Motor neuron (in vitro differentiated cells): ENCODE measurements at regions not wholly inside any gene's neighbourhood (a gene's known extent, or its start where the extent isn't known, plus 50 kb on each side); places are given as distances from the start of the nearest gene placed in this dataset.
"Not testable (repeated sequence)": the region's sequence is repeated elsewhere in the genome, so short reads cannot be mapped to it uniquely, and the experiment has no call there.

ENCODE experiments used
- ATAC-seq, 8 experiments: fragments of 200-7000 bp; cut with Tn5 transposase; replicated peaks in 6 of 8; 2 replicates each; pipeline ENCODE4 v1.8.0; 2021; ENCODE audit warnings: mild to moderate bottlenecking in 8 of 8, moderate library complexity in 8 of 8
- H3K27ac ChIP-seq, 2 donors: fragments of 250-450 bp; sonication (Bioruptor Pico); 2 replicates each; pipeline ENCODE4 v1.9.0; 2021; ENCODE audit warnings: antibody characterized with exemption in 2 of 2, mild to moderate bottlenecking in 2 of 2, moderate library complexity in 1 of 2
- H3K4me1 ChIP-seq, 2 donors: fragments of 250-450 bp; sonication (Bioruptor Pico); replicated peaks in 1 of 2; 2 replicates each; pipeline ENCODE4 v1.6.1; 2021; ENCODE audit warnings: antibody characterized with exemption in 2 of 2, mild to moderate bottlenecking in 2 of 2, moderate library complexity in 1 of 2
- H3K4me3 ChIP-seq, 5 donors: fragments of 250-450 bp; sonication (Bioruptor Pico); 2 replicates each; pipeline ENCODE4 v1.9.0; 2021; ENCODE audit warnings: antibody characterized with exemption in 5 of 5, mild to moderate bottlenecking in 5 of 5, moderate library complexity in 4 of 5
- WGBS, 10 experiments: fragments of 450-650 bp; shearing (Covaris generic); methylation state at CpG; one replicate each; pipeline ENCODE4 v1.0.0; 2022; 5-methylcytosine and 5-hydroxymethylcytosine counted together
- in situ Hi-C, 9 experiments: fragments of 400-800 bp; cut with MboI; loops; one replicate each; pipeline ENCODE4 v1.15.0; 2021; ENCODE audit warnings: low sequenced_read_pairs in 9 of 9, low pct_unique_long_range_greater_than_20kb in 2 of 9; ENCODE audit not compliant: unreplicated experiment in 9 of 9

DNA sequence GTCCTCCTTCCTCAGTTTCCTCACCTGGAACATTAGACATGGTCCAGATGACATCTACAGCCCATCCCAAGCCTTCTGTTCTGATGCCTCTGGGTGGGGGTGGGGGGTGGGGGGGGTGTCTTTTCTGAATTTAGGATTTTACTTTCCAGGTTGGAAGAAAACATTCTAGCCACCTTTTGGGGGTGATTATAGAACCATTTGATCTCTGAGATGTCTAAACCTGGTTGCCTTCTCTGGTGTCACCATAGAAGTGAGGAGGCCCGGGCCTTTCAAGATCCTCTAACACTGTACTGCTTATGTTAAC, 411.0 kb upstream of the ZMIZ1 start:
- 80 to 100% methylated on average over 1 of the region's 1 CpG; no CpG with 5 or more reads in 8 of the 10 experiments for WGBS, 10 experiments
- H3K4me3 ChIP-seq = no peak overlapping the region
- in situ Hi-C loops = no loop called here
- peaks cover 24 to 40% of the 10 kb centered on the region in 2 donors for H3K4me1 ChIP-seq
- no peak for ATAC-seq
- peak overlapping the region in 1 of 2 donors; percentile 7 for H3K27ac ChIP-seq

DNA sequence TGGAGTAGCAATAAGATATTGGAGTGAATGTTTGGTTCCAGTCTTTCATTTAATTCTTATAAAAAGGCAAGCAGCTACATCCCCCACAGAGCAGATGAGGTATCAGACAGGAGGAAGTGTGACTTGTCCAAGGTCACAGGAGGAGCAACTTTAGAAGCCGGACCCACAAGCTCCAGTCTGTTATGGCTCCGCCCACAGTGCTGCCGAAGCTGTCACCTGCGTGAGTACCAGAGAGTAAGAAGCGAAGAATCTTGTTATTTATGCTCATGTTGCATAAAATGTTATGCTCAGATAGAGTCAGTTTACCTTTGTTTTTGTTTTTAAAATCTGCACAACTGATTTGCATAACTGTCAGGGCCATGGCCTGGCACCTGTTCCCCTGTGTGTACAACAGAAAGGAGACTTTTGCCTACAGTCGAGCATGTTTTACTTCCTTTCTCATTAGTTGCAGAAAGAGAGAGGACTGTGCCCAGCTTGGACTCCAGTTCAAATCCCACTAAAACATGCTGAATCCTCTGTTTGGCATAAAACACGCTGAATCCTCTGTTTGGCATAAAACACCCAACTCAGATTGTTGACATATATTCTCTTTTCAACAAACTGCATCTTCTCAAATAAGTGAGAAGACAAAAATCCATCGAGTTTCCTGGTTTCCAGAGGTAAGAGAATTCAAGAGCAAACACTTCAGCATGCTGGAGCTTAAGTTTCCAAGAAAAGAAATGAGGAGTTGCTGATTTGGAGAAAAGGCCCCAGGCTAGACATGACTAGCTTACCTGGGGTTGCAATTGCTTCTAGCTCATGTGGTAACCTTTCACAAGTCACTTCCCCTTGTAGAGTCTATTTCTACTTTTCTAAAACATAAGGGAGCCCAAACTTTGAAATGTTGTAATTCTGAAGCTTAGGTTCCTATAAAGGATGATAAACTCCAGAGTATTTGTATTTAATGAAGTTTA, 409.8 kb upstream of the ZMIZ1 start:
- in situ Hi-C loops = no loop called here

DNA sequence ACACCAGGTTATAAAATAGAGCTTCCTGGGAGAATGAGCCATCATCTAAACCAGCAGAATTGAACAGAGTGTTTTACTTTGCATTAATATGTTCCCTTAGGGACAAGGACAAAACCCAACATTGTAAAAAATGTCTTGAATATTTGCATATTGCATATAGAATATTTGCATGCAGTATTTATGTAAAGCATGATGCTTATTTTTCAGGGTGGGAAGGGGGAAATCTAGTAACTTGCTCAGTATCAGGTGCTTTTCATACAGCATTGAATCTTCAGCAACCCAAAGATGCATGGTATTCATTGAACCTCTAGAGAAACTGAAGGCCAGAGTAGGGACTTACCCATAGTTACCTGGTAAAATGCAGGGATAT, 409.2 kb upstream of the ZMIZ1 start:
- Histone ChIP-seq H3K4me3 (no peak overlapping the region), H3K4me1 (peaks cover 24 to 38% of the 10 kb centered on the region in 2 donors), H3K27ac (no peak overlapping the region)
- peak in 3 of 8 experiments; percentile 53 to 86 (median 68) for ATAC-seq
- in situ Hi-C loops = no loop called here

More for the DNA sequence above, 409.8 kb upstream of the ZMIZ1 start:
- WGBS, 10 experiments = 36 to 93% (median 82%) methylated on average over 2 to 7 of the region's 8 CpGs
- peak in 1 of 8 experiments; percentile 52 for ATAC-seq
- H3K4me1 ChIP-seq = peaks cover 24 to 40% of the 10 kb centered on the region in 2 donors
- H3K4me3 ChIP-seq = no peak overlapping the region
- no peak overlapping the region for H3K27ac ChIP-seq

DNA sequence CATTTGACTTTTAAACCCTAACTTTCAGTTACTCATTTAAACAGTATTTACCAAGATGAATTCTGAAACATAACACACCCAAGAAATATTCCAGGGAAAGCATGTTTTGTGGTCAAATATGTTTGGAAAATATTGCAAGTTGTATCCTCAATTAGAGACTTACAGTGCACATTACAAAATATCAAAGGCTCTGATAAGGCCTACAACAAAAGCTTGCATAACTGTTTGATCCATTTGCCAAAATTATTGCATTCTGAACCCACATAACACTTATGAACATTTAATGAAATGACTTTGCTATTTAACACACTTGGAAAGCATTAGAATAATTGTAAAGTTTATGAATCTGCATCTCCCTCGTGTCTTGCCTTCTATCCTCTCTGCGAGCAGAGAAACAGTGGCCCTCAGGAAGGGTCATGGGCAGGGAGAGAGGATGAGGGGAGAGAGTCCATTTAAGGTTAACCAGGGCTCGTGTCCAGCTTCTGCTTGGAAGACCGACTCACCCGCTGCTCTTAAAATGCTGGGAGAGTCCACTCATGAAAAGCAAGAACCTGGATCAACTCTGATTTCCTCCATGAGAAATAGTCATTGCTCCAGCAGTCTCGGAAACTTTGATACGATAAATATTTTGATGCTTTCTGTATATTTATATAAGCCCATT, 408.2 kb upstream of the ZMIZ1 start:
- in situ Hi-C loops = no loop called here
- no peak overlapping the region for H3K27ac ChIP-seq
- 78 to 100% (median 85%) methylated on average over 2 to 6 of the region's 7 CpGs; no CpG with 5 or more reads in 1 of the 10 experiments for WGBS, 10 experiments
- H3K4me1 ChIP-seq = peaks cover 19 to 31% of the 10 kb centered on the region in 2 donors
- no peak overlapping the region for H3K4me3 ChIP-seq
- ATAC-seq = peak in 1 of 8 experiments; percentile 31

DNA sequence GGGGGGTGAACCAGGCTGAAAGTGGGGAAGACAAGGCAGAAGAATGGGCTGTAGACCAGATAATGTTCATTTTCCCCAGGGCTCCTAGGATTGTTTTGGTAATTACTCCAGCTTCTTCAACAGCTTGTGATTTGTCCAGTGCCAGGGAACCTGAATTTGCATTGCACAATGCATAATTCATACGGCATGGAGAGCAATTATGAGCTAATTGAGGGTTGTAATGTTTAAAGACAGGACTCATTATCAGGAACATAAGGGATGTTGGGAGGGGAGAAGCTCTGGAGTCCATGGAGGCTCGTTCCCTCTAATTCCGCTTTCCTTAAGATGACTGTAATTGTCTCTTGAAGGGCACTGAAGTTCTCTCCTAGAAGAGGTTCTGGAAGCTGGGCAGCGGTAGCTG, 405.0 kb upstream of the ZMIZ1 start:
- Histone ChIP-seq H3K4me3 (no peak overlapping the region), H3K27ac (no peak overlapping the region), H3K4me1 (peaks cover 6 to 11% of the 10 kb centered on the region in 2 donors)
- no peak for ATAC-seq
- 20 to 100% (median 94%) methylated on average over 1 to 3 of the region's 4 CpGs; no CpG with 5 or more reads in 3 of the 10 experiments for WGBS, 10 experiments
- in situ Hi-C loops = no loop called here

DNA sequence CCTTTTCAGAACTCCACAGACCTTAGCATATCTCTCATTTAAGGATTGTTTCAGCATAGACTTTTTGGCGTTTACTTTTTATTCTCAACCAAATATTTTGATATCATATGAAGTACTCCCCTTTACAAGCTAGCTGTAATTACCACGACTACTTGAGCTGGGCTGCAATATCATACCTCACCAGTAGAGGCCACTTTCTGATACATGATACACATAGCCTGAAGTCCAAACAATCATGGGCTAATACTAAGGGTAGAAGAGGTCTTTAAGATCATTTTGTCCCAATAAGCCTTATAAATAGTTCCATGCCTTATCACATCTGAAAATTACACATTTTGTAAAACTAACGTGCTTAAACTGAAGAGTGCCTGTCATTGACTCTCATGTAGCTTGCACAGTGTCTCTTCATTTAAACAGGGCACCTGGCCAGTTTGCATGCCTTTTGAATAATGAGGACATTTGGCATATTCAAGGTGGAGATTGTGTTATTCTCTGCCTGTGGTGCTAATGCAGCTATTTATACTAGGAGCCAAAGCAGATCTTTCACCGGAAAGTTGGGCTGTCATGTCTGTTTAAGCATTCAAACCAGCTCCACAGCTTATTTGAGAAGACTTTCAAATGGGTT, 403.7 kb upstream of the ZMIZ1 start:
- Histone ChIP-seq H3K27ac (no peak overlapping the region), H3K4me3 (no peak overlapping the region), H3K4me1 (peaks cover 6% of the 10 kb centered on the region in 2 donors)
- WGBS, 10 experiments = 46 to 100% (median 80%) methylated on average over 1 to 4 of the region's 4 CpGs
- in situ Hi-C loops = no loop called here
- ATAC-seq = peak in 3 of 8 experiments; percentile 42 to 67 (median 45)

DNA sequence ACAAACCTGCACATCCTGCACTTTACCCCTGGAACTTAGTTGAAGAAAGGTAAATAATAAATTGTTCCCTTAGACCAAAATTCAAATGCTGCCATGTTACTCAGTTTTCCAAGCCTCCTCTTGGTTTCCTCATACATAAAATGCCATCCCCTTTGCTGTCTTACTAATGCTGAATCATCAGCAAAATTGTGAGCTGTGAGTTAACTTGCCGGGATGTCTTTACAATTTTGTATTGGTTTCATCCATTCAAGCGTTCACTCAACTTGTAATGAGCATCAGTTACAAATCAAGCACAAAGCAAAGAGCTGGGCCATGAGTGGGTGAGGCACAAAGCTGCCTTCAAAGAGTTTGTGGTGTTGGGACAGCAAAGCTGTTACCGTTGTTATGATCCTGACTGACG, 395.8 kb upstream of the ZMIZ1 start:
- in situ Hi-C loops = no loop called here
- Histone ChIP-seq H3K27ac (no peak overlapping the region), H3K4me3 (no peak overlapping the region), H3K4me1 (peaks cover 0 to 2% of the 10 kb centered on the region in 2 donors)
- 0 to 83% (median 44%) methylated on average over 1 to 4 of the region's 4 CpGs; no CpG with 5 or more reads in 2 of the 10 experiments for WGBS, 10 experiments
- peak in 2 of 8 experiments; percentile 36 to 49 for ATAC-seq

DNA sequence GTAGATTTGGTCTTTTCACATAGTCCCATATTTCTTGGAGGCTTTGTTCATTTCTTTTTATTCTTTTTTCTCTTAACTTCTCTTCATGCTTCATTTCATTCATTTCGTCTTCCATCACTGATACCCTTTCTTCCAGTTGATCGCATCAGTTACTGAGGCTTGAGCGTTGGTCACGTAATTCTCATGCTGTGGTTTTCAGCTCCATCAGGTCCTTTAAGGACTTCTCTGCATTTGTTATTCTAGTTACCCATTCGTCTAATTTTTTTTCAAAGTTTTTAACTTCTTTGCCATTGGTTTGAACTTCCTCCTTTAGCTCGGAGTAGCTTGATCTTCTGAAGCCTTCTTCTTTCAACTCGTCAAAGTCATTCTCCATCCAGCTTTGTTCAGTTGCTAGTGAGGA, 387.6 kb upstream of the ZMIZ1 start:
- in situ Hi-C loops, H3K4me3 ChIP-seq, ATAC-seq, H3K27ac ChIP-seq: not testable (repeated sequence)
- peaks cover 23 to 28% of the 10 kb centered on the region in 2 donors for H3K4me1 ChIP-seq
- WGBS, 10 experiments = 52 to 99% (median 89%) methylated on average over 2 to 7 of the region's 7 CpGs; no CpG with 5 or more reads in 1 of the 10 experiments

DNA sequence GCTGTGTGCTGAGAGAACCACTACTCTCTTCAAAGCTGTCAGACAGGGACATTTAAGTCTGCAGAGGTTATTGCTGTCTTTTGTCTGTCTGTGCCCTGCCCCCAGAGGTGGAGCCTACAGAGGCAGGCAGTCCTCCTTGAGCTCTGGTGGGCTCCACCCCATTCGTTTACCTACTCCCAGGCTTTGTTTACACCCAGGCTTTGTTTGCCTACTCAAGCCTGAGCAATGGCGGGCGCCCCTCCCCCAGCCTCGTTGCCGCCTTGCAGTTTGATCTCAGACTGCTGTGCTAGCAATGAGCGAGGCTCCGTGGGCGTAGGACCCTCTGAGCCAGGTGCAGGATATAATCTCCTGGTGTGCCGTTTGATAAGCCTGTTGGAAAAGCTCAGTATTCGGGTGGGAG, 386.8 kb upstream of the ZMIZ1 start:
- in situ Hi-C loops, H3K4me3 ChIP-seq, H3K27ac ChIP-seq, ATAC-seq: not testable (repeated sequence)
- 80 to 86% methylated on average over 1 to 4 of the region's 10 CpGs; no CpG with 5 or more reads in 8 of the 10 experiments for WGBS, 10 experiments
- peaks cover 24 to 30% of the 10 kb centered on the region in 2 donors for H3K4me1 ChIP-seq

DNA sequence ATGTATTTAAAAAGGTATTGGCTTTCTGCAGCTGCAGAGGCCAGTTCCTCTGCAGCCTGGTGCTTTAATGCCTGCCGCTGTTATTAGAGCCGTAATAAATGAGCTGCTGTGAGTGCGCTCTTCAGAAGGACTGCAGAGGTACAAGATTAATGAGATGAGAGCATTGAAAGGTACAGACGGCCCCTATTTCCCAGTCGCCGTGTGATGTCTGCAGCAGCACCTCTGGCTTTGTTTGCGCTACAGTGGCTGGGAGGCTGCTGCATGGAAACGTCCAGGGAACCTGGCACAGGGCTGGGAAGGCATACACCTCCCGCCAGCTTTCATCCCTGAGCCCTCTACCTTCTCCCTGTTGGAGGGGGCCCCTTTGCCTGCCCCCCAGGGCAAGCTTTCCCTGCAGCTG, 383.8 kb upstream of the ZMIZ1 start:
- WGBS, 10 experiments = 0 to 100% (median 21%) methylated on average over 1 to 7 of the region's 9 CpGs; no CpG with 5 or more reads in 1 of the 10 experiments
- ATAC-seq = peak in 5 of 8 experiments; percentile 71 to 73 (median 72)
- Histone ChIP-seq H3K27ac (peak overlapping the region; percentile 70 to 95), H3K4me1 (peaks cover 53 to 59% of the 10 kb centered on the region in 2 donors), H3K4me3 (no peak overlapping the region)
- in situ Hi-C loops = no loop called here

DNA sequence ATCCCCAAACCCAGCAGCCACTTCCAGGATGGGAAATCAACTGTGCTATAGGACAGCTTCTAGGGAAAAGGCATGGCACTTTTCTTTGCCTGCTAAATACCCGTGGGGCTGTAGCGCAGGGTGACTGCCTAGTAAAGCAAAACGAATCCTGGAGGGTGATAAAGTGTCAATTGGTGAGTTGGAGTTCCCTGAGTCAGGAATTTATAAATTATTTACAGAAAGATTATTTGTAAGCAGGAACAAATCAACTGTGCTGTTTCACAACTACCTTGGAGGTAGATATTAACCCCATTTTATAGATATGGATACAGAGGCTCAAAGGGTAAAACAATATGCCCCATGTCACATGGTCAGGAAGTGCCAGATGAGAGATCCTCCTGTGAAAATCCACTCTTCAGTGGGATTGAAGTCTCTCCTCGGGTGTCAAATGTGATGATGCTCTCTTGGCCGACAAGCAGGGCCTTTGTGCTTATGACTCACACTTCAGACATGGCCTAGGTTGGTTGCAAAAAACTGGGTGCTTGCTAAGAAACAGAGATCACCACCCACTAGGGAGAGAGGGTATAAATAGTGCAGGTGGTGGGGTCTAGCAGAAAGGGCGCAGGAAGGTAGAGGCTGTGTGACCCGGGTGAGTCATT, 383.2 kb upstream of the ZMIZ1 start:
- in situ Hi-C loops = no loop called here
- ATAC-seq = peak in 1 of 8 experiments; percentile 11

DNA sequence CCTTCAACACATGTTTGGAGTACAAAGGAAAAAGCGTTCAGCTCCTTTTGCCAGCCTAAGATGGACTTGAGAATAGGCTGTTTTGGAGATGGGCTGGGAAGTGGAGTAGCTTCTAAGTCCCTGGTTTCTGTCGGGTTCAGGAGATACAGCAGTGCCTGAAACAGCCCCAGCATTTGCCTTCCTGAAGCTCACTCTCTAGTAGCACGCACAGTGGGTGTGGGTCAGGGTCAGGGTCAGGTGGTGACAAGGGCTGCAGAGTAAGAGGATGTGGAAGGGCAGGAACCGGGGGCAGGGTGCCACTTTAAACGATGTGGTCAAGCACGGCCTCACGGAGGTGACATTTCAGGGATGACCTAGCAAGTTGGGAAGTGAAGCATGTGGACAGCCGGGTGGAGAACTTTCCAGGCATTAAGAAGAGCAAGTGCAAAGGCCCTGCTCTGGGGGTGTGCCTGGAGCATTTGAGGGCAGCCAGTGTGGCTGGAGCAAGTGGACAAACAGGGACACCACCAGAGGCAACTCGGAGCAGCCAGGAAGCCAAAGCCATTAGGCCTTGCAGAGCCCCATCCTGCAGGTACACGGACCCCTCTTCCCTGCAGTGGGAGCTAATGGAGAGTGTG, 382.2 kb upstream of the ZMIZ1 start:
- no peak overlapping the region for H3K27ac ChIP-seq
- peaks cover 56 to 63% of the 10 kb centered on the region in 2 donors for H3K4me1 ChIP-seq
- in situ Hi-C loops = no loop called here
- ATAC-seq = no peak
- WGBS, 10 experiments = 55 to 100% (median 89%) methylated on average over 1 to 6 of the region's 10 CpGs; no CpG with 5 or more reads in 4 of the 10 experiments
- no peak overlapping the region for H3K4me3 ChIP-seq

More for the DNA sequence above, 383.2 kb upstream of the ZMIZ1 start:
- Histone ChIP-seq H3K27ac (peak overlapping the region; percentile 70 to 95), H3K4me3 (no peak overlapping the region), H3K4me1 (peaks cover 56 to 63% of the 10 kb centered on the region in 2 donors)
- 50 to 94% (median 82%) methylated on average over 2 to 5 of the region's 7 CpGs; no CpG with 5 or more reads in 3 of the 10 experiments for WGBS, 10 experiments
